Bronchial epithelial cell (primary cell): ENCODE measurements at regions not wholly inside any gene's neighbourhood (a gene's known extent, or its start where the extent isn't known, plus 50 kb on each side); places are given as distances from the start of the nearest gene placed in this dataset.

Source experiments
- DNase-seq: peaks from one replicate; pipeline ENCODE4 v3.0.0-alpha.2; 2010; ENCODE audit warnings: low read depth
- FAIRE-seq: peaks from 2 replicates; lab custom pipeline; 2011; peaks lifted over from hg19 to GRCh38; lab: Jason Lieb, UNC
- H3K27me3 ChIP-seq: 2 replicates; pipeline ENCODE4 v1.5.1; 2011; ENCODE audit warnings: low read length; ENCODE audit not compliant: control insufficient read depth, insufficient read depth
- H3K36me3 ChIP-seq: 2 replicates; pipeline ENCODE4 v1.5.1; 2011; ENCODE audit warnings: low read length; ENCODE audit not compliant: control insufficient read depth, insufficient read depth
- H3K4me3 ChIP-seq: 2 replicates; pipeline ENCODE4 v1.5.1; 2011; ENCODE audit warnings: mild to moderate bottlenecking, low read depth, low read length, control low read depth
- CTCF ChIP-seq: IDR thresholded peaks from 2 replicates; pipeline ENCODE4 v1.5.1; 2011; ENCODE audit warnings: mild to moderate bottlenecking, moderate library complexity, low read length, control low read depth, inconsistent platforms; ENCODE audit not compliant: insufficient read depth, severe bottlenecking

- Histone ChIP-seq H3K4me3 (no peak overlapping the region), H3K36me3 (no peaks in the 10 kb centered on the region), H3K27me3 (peaks cover 31% of the 10 kb centered on the region)
- FAIRE-seq, result no peak
- DNase-seq, result no peak
- peak; percentile 9 for TF ChIP-seq CTCF
Measured at GRCh38 chr2:71277536-71278103, 50.7 kb upstream of the PAIP2B start.

- FAIRE-seq, result no peak
- Histone ChIP-seq H3K36me3 (no peaks in the 10 kb centered on the region), H3K27me3 (peaks cover 29% of the 10 kb centered on the region), H3K4me3 (peak overlapping the region; percentile 38)
- TF ChIP-seq CTCF, result no peak
- DNase-seq, result no peak
Measured at GRCh38 chr2:71277147-71277475, 50.2 kb upstream of the PAIP2B start.

GRCh38 chr2:71276311-71277146 lies 49.6 kb upstream of the PAIP2B start:
- no peak for TF ChIP-seq CTCF
- Histone ChIP-seq H3K4me3 (peak overlapping the region; percentile 38), H3K36me3 (no peaks in the 10 kb centered on the region), H3K27me3 (peaks cover 27% of the 10 kb centered on the region)
- DNase-seq (peak; percentile 49), FAIRE-seq (no peak)
